ENCODE measurements at regions not wholly inside any gene's neighbourhood (a gene's known extent, or its start where the extent isn't known, plus 50 kb on each side); places are given as distances from the start of the nearest gene placed in this dataset.

DNA sequence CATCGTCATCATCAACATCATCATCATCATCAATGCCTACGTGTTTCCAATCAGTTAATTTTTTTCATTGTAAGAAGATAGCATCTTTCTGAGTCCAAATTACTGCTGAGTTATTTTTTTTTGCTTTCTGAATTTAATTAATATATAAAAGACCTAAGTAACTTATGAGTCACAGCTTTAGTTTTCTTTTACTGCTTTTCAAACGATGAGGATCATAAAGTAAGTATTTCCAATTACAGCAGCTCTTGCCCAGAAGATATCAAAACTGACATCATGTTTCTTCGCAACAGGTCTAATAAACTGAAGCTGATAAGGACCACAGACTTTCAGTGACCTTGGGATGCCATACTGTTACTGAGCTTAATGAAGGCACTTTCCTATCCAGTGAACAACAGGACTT is 442.2 kb downstream of the DSEL start:
- FAIRE-seq (no peak), DNase-seq (ENCODE audit: insufficient read length, low spot score) (no peak)
- TF ChIP-seq, protein P1, sequence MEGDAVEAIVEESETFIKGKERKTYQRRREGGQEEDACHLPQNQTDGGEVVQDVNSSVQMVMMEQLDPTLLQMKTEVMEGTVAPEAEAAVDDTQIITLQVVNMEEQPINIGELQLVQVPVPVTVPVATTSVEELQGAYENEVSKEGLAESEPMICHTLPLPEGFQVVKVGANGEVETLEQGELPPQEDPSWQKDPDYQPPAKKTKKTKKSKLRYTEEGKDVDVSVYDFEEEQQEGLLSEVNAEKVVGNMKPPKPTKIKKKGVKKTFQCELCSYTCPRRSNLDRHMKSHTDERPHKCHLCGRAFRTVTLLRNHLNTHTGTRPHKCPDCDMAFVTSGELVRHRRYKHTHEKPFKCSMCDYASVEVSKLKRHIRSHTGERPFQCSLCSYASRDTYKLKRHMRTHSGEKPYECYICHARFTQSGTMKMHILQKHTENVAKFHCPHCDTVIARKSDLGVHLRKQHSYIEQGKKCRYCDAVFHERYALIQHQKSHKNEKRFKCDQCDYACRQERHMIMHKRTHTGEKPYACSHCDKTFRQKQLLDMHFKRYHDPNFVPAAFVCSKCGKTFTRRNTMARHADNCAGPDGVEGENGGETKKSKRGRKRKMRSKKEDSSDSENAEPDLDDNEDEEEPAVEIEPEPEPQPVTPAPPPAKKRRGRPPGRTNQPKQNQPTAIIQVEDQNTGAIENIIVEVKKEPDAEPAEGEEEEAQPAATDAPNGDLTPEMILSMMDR (IDR thresholded peaks at IDR 0.05; ENCODE audit: insufficient read depth, missing control alignments), result no peak

GRCh38 chr18:67072791-67073190 is 443.7 kb downstream of the DSEL start:
- FAIRE-seq (no peak), DNase-seq (ENCODE audit: insufficient read length, low spot score) (no peak)
- TF ChIP-seq, protein P1 (IDR thresholded peaks at IDR 0.05; ENCODE audit: insufficient read depth, missing control alignments), result no peak

DNA sequence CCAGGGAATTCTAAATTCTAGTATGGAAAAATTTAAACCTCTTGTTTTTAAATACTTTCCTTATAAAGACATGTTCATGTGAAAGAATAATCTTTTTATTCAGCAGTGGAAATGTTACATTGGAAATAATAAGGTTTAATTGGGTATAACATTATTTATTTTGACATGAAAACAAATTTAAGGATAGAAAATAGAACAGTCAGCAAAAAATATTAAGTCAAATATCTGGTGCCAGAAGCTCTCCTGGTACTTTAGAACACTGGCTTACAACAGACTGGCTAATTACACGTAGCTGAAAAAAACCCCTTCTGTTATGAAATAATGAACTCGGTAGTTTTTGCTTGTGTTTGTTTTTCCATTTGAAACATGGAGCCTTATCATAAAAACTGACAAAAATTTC is 447.9 kb downstream of the DSEL start:
- DNase-seq (ENCODE audit: insufficient read length, low spot score) (no peak), FAIRE-seq (no peak)
- TF ChIP-seq, protein P1 (IDR thresholded peaks at IDR 0.05; ENCODE audit: insufficient read depth, missing control alignments), result no peak

- no peak for FAIRE-seq
- TF ChIP-seq, protein P1 (IDR thresholded peaks at IDR 0.05; ENCODE audit: insufficient read depth, missing control alignments), result no peak
- DNase-seq (ENCODE audit: insufficient read length, low spot score), result no peak
These were observed 443.4 kb upstream of the CDH19 start for GRCh38 chr18:67047334-67047733.

- FAIRE-seq (no peak), DNase-seq (ENCODE audit: insufficient read length, low spot score) (no peak)
- TF ChIP-seq, protein P1 (IDR thresholded peaks at IDR 0.05; ENCODE audit: insufficient read depth, missing control alignments), result no peak
These were observed 439.4 kb upstream of the CDH19 start for GRCh38 chr18:67043276-67043675.

DNA sequence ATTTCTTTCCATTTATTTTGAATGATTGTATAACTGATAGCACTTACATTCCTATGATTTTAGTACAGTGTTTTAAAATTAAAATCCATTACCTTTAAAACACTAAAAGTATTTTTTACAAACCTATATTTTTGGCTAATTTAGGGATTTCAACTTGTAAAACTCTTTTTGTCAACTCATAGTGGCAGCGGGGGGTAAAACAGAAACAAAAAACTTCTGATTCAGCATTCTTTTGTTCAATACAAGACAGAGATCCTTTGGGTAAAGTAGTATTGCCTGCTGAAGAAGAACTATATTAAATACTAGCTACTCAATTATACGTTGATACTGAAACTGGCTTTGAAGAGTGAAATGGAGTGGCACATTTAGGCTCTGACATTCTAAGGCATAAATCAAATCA is 437.4 kb upstream of the CDH19 start:
- no peak for FAIRE-seq

GRCh38 chr18:67035026-67035425 is 431.1 kb upstream of the CDH19 start:
- no peak for DNase-seq (ENCODE audit: insufficient read length, low spot score)
- FAIRE-seq, result no peak

More for the DNA sequence above, 437.4 kb upstream of the CDH19 start:
- no peak for DNase-seq (ENCODE audit: insufficient read length, low spot score)
- TF ChIP-seq, protein P1 (IDR thresholded peaks at IDR 0.05; ENCODE audit: insufficient read depth, missing control alignments), result no peak

More at GRCh38 chr18:67035026-67035425, 431.1 kb upstream of the CDH19 start:
- TF ChIP-seq, protein P1 (IDR thresholded peaks at IDR 0.05; ENCODE audit: insufficient read depth, missing control alignments), result no peak

Measured in D721Med (cell line).